HG03159 (cell line): ENCODE measurements at regions not wholly inside any gene's neighbourhood (a gene's known extent, or its start where the extent isn't known, plus 50 kb on each side); places are given as distances from the start of the nearest gene placed in this dataset.
"Not testable (repeated sequence)": the region's sequence is repeated elsewhere in the genome, so short reads cannot be mapped to it uniquely, and the experiment has no call there.

Experiments used
- ATAC-seq: cut with Tn5 transposase; IDR thresholded peaks from one replicate; pipeline ENCODE4 v1.9.1; 2021; ENCODE audit warnings: mild to moderate bottlenecking, moderate library complexity; ENCODE audit not compliant: unreplicated experiment

DNA sequence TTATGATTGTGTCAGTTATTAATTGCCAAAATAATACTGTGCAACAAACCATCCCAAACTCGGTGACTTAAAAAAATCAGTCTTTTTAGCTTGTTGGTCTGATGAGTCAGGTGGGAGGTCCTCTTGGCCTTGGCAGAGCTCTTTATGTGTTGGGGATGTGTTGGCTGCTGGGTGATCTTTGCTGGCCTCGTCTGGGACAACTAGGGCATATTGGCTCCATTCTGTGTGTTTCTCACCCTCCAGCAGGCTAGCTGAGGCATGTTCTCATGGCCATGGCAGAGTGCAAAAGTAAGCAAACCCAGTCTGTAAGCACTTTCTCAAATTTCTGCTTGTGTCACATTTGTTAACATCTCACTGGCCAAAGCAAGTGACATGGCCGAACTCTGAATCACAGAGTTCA is 251.6 kb downstream of the RPLP1 start:
- ATAC-seq, result no peak

DNA sequence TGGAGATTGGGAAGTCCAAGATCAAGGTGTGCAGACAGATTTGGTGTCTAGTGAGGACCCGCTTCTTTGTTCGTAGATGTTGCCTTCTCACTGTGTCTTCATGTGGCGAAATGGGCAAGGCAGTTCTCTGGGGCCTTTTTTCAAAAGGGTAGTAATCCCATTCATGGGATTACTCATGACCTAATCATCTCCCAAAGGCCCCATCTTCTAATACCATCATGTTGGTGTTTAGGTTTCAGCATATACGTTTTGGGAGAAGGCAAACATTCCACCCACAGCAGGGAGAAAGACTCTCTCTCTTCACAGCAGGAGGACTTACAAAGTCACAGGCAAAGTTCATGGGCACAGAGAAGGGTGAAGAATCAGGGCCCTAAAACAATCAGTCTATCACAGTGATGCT is 252.1 kb downstream of the RPLP1 start:
- no peak for ATAC-seq

GRCh38 chr15:69706353-69707097 is 253.9 kb downstream of the RPLP1 start:
- ATAC-seq, result no peak

GRCh38 chr15:69707241-69707640 is 254.6 kb downstream of the RPLP1 start:
- not testable (repeated sequence) for ATAC-seq

DNA sequence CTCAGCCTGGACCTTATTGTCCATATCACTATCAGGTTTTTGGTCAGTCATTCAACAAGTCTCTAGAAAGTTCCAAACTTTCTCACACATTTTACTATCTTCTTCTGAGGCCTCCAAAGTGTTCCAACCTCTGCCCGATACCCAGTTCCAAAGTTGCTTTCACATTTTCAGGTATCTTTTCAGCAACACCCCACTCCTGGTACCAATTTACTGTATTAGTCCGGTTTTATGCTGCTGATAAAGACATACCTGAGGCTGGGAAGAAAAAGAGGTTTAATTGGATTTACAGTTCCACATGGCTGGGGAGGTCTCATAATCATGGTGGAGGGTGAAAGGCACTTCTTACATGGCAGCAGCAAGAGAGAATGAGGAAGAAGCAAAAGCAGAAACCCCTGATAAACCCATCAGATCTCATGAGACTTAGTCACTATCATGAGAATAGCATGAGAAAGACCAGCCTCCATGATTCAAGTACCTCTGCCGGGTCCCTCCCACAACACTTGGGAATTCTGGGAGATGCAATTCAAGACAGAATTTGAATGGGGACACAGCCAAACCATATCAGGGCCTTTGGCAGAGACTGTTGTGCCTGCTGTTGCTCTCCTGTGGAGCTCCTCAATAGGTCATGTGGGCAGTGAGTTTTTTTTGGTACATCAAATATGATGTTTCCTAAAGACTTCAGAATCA is 256.0 kb downstream of the RPLP1 start:
- not testable (repeated sequence) for ATAC-seq

DNA sequence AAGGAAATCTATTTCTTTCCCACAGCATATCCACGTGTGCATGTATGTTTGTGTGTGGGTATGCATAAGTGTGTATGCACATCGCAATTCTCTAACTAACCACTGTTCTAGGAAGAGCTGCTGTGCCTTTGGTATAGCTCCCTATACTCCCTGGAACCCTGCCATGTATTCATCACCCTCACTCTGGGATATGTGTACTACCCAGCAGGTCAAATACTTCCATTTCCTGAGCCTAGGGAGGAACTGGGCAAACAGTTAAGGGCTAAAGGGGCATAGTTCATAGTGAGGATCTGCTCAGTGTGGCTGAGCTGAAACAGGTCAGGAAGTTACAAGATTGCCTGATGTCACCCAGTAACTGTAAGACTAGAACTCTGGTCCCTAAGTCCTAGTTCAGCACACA is 260.4 kb downstream of the RPLP1 start:
- no peak for ATAC-seq

- ATAC-seq, result peak; percentile 93
Observed at GRCh38 chr15:69713726-69714559, 261.3 kb downstream of the RPLP1 start.

DNA sequence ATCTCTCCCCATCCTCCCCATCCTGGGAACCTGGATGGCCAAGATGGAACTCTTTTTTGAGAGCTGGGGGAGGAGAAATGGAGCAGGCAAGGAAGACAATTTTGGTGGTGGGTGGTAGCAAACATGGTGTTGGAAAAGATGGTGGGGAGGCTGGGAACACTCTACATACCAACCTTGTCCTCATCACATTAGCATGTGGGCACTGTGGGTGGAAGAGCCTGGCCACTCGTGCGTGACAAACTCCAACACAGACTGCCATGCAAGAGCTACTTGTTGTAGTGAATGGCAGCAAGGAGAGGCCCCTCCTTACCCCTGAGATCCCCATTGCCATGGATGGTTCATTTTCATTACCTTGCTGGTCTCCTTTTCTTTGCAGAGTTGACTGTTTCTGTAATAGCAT is 262.6 kb downstream of the RPLP1 start:
- ATAC-seq, result no peak

- ATAC-seq, result no peak
Observed at GRCh38 chr15:69718436-69718835, 265.8 kb downstream of the RPLP1 start.

DNA sequence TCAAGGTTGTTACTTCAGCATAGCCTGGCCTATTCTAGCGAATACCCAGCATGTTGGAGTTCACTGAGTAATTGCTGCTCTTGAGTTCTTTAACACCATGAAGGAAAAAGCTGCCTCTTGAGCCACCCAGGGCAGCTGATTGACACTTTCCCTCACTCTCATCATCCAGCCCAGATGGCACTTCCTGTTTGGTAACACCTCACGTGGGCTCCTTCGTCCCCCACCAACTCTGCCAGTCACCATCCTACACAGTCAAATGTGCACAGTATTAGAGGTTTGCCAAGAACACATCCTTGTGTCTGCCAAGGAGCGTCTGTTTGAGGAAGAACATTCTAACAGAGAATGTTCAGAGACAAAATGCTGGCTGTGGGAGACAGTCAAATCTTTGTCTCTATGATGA is 266.3 kb downstream of the RPLP1 start:
- ATAC-seq, result no peak

DNA sequence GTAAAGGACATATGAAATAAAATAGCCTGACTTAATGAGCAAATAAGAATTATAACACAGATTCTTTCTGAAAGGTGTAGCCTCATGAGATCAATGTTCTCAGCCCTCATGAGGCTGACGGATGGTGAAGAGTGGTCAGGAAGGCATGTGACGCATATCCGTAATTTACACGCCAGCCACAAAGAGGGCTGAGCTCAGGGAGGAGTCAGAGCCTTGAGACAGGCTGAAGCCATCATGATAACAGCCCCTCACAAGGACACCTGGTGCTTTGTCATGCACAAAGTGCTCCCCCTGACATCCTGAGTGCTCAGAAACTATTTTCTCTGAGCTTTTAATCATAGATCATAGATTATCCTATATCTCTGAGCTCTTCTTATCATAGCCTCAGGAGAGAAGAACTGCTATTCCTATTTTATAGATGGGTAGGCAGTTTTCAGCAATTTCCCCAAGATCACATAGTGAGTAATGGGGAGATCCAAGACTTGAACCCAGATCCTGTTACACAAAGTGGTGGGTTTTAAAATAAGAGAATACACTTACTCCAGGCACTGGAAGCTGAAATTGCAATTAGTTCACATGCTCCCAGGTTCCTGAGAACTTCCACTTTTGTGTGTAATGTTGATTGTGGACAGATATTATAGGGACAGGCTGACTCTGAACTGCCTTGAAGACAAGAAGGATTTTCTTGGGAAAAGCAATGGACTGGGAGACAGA is 267.1 kb downstream of the RPLP1 start:
- ATAC-seq, result no peak

- ATAC-seq, result no peak
Observed at GRCh38 chr15:69720536-69720935, 267.9 kb downstream of the RPLP1 start.

GRCh38 chr15:69722924-69723323 is 270.3 kb downstream of the RPLP1 start:
- ATAC-seq, result no peak

DNA sequence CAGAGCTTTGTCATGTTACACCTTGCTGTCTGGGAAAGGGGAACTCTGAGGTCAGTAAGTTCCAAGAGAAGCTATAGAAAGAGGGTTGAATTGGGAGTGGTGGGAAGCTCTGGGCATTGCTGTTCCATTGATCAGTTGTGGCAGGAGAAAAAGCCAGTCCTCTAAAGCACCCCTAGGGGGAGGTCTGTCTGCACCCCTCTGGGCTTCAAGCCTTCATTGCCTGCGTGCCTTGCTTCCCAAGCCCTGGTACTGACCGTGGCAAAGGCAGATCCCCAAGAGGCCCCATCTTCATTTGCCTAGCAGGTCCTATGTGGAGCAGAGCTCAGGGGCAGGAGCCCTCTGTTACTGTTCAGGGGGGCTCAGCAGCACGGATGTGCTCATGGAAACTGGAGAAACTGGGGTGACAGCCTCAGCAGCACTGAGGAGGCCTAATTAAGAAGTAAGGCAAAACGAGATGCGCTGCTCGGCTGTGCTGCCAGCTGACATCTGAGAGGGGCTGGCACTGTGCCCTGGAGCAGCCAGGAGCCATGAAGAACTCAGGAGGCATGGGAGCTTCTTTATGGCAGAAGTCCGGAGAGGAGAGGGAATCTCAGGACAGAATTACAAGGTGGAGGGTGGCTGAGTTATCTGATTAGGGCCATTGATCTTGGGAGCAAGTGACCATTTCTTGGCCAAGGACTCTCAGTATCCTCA is 270.9 kb downstream of the RPLP1 start:
- ATAC-seq, result no peak

- ATAC-seq, result no peak
Observed at GRCh38 chr15:69724333-69724732, 271.7 kb downstream of the RPLP1 start.

GRCh38 chr15:69725275-69725674 is 272.7 kb downstream of the RPLP1 start:
- no peak for ATAC-seq

GRCh38 chr15:69725957-69726356 is 273.3 kb downstream of the RPLP1 start:
- ATAC-seq, result no peak

GRCh38 chr15:69727121-69727924 is 274.7 kb downstream of the RPLP1 start:
- no peak for ATAC-seq

GRCh38 chr15:69729167-69729748 is 276.6 kb downstream of the RPLP1 start:
- no peak for ATAC-seq
